ENCODE measurements at regions not wholly inside any gene's neighbourhood (a gene's known extent, or its start where the extent isn't known, plus 50 kb on each side); places are given as distances from the start of the nearest gene placed in this dataset.

DNA sequence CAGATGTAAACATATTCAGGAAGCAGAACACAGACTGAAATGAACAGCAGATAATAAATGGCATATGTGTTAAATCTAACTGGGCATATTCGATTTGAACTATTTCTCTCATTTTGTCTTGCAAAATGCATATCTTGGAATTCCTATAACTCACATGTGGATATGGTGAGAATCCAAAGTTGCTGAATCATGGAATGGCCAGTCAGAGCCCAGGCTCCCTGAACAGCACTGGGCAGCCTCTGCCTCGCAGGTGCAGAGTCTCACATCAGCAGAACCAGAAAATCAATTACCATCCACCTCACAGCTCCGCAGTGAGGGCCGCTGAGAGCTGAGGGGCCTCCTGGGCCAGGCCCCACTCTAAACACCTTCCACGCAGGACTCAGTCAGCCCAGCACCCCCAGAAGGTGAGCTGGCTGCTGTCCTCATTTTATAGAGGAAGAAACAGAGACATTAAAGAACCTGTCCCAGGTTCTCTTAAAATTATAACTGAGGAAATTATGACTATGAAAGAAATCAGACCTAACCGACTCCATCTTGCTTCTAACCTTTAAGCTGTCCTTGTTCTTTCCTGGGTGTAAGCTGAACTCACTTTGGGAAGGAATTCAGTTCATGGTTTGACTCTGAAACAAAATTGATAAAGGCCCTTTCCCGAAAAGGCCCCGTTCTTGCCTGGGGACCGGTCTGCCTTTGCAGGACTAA is 269.1 kb upstream of the SFSWAP start:
- TF ChIP-seq POLR2AphosphoS5 (IDR thresholded peaks at IDR 0.05; ENCODE audit: low read depth) = no peak
- TF ChIP-seq, protein P1, sequence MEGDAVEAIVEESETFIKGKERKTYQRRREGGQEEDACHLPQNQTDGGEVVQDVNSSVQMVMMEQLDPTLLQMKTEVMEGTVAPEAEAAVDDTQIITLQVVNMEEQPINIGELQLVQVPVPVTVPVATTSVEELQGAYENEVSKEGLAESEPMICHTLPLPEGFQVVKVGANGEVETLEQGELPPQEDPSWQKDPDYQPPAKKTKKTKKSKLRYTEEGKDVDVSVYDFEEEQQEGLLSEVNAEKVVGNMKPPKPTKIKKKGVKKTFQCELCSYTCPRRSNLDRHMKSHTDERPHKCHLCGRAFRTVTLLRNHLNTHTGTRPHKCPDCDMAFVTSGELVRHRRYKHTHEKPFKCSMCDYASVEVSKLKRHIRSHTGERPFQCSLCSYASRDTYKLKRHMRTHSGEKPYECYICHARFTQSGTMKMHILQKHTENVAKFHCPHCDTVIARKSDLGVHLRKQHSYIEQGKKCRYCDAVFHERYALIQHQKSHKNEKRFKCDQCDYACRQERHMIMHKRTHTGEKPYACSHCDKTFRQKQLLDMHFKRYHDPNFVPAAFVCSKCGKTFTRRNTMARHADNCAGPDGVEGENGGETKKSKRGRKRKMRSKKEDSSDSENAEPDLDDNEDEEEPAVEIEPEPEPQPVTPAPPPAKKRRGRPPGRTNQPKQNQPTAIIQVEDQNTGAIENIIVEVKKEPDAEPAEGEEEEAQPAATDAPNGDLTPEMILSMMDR (IDR thresholded peaks at IDR 0.05; ENCODE audit: insufficient read depth, low read length) = no peak
- TF ChIP-seq, protein P2, sequence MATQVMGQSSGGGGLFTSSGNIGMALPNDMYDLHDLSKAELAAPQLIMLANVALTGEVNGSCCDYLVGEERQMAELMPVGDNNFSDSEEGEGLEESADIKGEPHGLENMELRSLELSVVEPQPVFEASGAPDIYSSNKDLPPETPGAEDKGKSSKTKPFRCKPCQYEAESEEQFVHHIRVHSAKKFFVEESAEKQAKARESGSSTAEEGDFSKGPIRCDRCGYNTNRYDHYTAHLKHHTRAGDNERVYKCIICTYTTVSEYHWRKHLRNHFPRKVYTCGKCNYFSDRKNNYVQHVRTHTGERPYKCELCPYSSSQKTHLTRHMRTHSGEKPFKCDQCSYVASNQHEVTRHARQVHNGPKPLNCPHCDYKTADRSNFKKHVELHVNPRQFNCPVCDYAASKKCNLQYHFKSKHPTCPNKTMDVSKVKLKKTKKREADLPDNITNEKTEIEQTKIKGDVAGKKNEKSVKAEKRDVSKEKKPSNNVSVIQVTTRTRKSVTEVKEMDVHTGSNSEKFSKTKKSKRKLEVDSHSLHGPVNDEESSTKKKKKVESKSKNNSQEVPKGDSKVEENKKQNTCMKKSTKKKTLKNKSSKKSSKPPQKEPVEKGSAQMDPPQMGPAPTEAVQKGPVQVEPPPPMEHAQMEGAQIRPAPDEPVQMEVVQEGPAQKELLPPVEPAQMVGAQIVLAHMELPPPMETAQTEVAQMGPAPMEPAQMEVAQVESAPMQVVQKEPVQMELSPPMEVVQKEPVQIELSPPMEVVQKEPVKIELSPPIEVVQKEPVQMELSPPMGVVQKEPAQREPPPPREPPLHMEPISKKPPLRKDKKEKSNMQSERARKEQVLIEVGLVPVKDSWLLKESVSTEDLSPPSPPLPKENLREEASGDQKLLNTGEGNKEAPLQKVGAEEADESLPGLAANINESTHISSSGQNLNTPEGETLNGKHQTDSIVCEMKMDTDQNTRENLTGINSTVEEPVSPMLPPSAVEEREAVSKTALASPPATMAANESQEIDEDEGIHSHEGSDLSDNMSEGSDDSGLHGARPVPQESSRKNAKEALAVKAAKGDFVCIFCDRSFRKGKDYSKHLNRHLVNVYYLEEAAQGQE (IDR thresholded peaks at IDR 0.05; ENCODE audit: insufficient replicate concordance, low read depth) = no peak
